H9 (cell line): ENCODE measurements at regions not wholly inside any gene's neighbourhood (a gene's known extent, or its start where the extent isn't known, plus 50 kb on each side); places are given as distances from the start of the nearest gene placed in this dataset.

ENCODE experiments used
- DNase-seq: peaks from one replicate; pipeline ENCODE4 v3.0.0-alpha.2; 2017
- H2AFZ ChIP-seq: one replicate; pipeline ENCODE4 v1.6.1; 2013; ENCODE audit warnings: mild to moderate bottlenecking, low read length, control low read depth, moderate library complexity
- H2AK5ac ChIP-seq: 2 replicates; pipeline ENCODE4 v1.6.1; 2013; ENCODE audit warnings: low read length, control low read depth, mixed read lengths; ENCODE audit not compliant: insufficient read length
- H2BK120ac ChIP-seq: one replicate; pipeline ENCODE4 v1.6.1; 2013; ENCODE audit warnings: low read depth, mild to moderate bottlenecking, low read length, control low read depth, inconsistent platforms; ENCODE audit not compliant: poor library complexity, severe bottlenecking
- H2BK12ac ChIP-seq: 2 replicates; pipeline ENCODE4 v1.6.1; 2013; ENCODE audit warnings: low read length, control low read depth, mixed read lengths, low read depth; ENCODE audit not compliant: insufficient read length
- H2BK15ac ChIP-seq: 2 replicates; pipeline ENCODE4 v1.6.1; 2013; ENCODE audit warnings: low read depth, low read length, control low read depth
- H2BK20ac ChIP-seq: one replicate; pipeline ENCODE4 v1.6.1; 2013; ENCODE audit warnings: low read depth, mild to moderate bottlenecking, low read length, control low read depth, inconsistent platforms; ENCODE audit not compliant: poor library complexity, severe bottlenecking
- H2BK5ac ChIP-seq: 2 replicates; pipeline ENCODE4 v1.6.1; 2013; ENCODE audit warnings: low read length, control low read depth, mixed read lengths; ENCODE audit not compliant: insufficient read length
- H3K14ac ChIP-seq: 2 replicates; pipeline ENCODE4 v1.6.1; 2013; ENCODE audit warnings: low read length, control low read depth; ENCODE audit not compliant: insufficient read depth
- H3K18ac ChIP-seq: 2 replicates; pipeline ENCODE4 v1.6.1; 2013; ENCODE audit warnings: low read depth, mild to moderate bottlenecking, mixed read lengths, low read length, control low read depth; ENCODE audit not compliant: insufficient read length
- H3K23ac ChIP-seq: 2 replicates; pipeline ENCODE4 v1.6.1; 2013; ENCODE audit warnings: low read length, control low read depth, mixed read lengths, low read depth; ENCODE audit not compliant: insufficient read length
- H3K23me2 ChIP-seq: 2 replicates; pipeline ENCODE4 v1.6.1; 2013; ENCODE audit warnings: low read depth, mild to moderate bottlenecking, mixed read lengths, low read length, control low read depth; ENCODE audit not compliant: insufficient read length, poor library complexity, severe bottlenecking
- H3K27ac ChIP-seq: 2 replicates; pipeline ENCODE4 v1.5.1; 2013; ENCODE audit warnings: low read length, control low read depth, mixed read lengths, low read depth; ENCODE audit not compliant: insufficient read length
- H3K27me3 ChIP-seq: 2 replicates; pipeline ENCODE4 v1.6.1; 2013; ENCODE audit warnings: low read length, control low read depth, inconsistent platforms; ENCODE audit not compliant: insufficient read depth
- H3K4ac ChIP-seq: 2 replicates; pipeline ENCODE4 v1.6.1; 2013; ENCODE audit warnings: low read depth, mild to moderate bottlenecking, control low read depth, inconsistent platforms, low read length, moderate library complexity
- H3K4me1 ChIP-seq: 2 replicates; pipeline ENCODE4 v1.6.1; 2013; ENCODE audit warnings: low read length, control low read depth, inconsistent platforms; ENCODE audit not compliant: insufficient read depth
- H3K4me2 ChIP-seq: 2 replicates; pipeline ENCODE4 v1.6.1; 2013; ENCODE audit warnings: low read length, control low read depth, mixed read lengths; ENCODE audit not compliant: insufficient read length, insufficient read depth
- H3K56ac ChIP-seq: 2 replicates; pipeline ENCODE4 v1.6.1; 2013; ENCODE audit warnings: low read depth, mild to moderate bottlenecking, mixed read lengths, low read length, control low read depth; ENCODE audit not compliant: insufficient read length
- H3K79me1 ChIP-seq: 2 replicates; pipeline ENCODE4 v1.6.1; 2013; ENCODE audit warnings: low read depth, mild to moderate bottlenecking, moderate library complexity, low read length, control low read depth, inconsistent platforms; ENCODE audit not compliant: insufficient read depth, poor library complexity, severe bottlenecking
- H3K79me2 ChIP-seq: 2 replicates; pipeline ENCODE4 v1.6.1; 2013; ENCODE audit warnings: low read length, control low read depth, inconsistent platforms; ENCODE audit not compliant: insufficient read depth
- H3K9ac ChIP-seq: 2 replicates; pipeline ENCODE4 v1.6.1; 2013; ENCODE audit warnings: low read length, control low read depth, mixed read lengths; ENCODE audit not compliant: insufficient read length; ENCODE audit errors: extremely low read depth
- H3K9me3 ChIP-seq: one replicate; pipeline ENCODE4 v1.6.1; 2013; ENCODE audit warnings: low read depth, low read length, inconsistent platforms; ENCODE audit not compliant: control insufficient read depth
- H3T11ph ChIP-seq: one replicate; pipeline ENCODE4 v1.6.1; 2013; ENCODE audit warnings: mild to moderate bottlenecking, low read length, control low read depth, inconsistent platforms
- H4K20me1 ChIP-seq: one replicate; pipeline ENCODE4 v1.6.1; 2013; ENCODE audit not compliant: control insufficient read depth, insufficient read length, insufficient read depth
- H4K5ac ChIP-seq: 2 replicates; pipeline ENCODE4 v1.6.1; 2013; ENCODE audit warnings: low read depth, mild to moderate bottlenecking, mixed read lengths, low read length, control low read depth; ENCODE audit not compliant: insufficient read length
- H4K8ac ChIP-seq: replicated peaks from 2 replicates; pipeline ENCODE4 v1.6.1; 2013; ENCODE audit warnings: low read length, control low read depth, mixed read lengths, low read depth; ENCODE audit not compliant: insufficient read length
- H4K91ac ChIP-seq: 2 replicates; pipeline ENCODE4 v1.6.1; 2013; ENCODE audit warnings: low read depth, mild to moderate bottlenecking, moderate library complexity, mixed read lengths, low read length, control low read depth; ENCODE audit not compliant: insufficient read length
- H3K27ac Mint-ChIP-seq, 3 experiments: 2 replicates in 2 of 3; 3 replicates in 1 of 3; pipeline ENCODE4 v1.8.0; 2020 to 2021; ENCODE audit warnings: mixed read lengths in 3 of 3, mild to moderate bottlenecking in 1 of 3, moderate library complexity in 1 of 3
- H3K27me3 Mint-ChIP-seq: 2 replicates; pipeline ENCODE4 v1.8.0; 2021; ENCODE audit warnings: low read depth, mild to moderate bottlenecking, moderate library complexity, mixed read lengths
- H3K36me3 Mint-ChIP-seq, 3 experiments: 2 replicates in 2 of 3; 3 replicates in 1 of 3; pipeline ENCODE4 v1.8.0; 2020 to 2021; ENCODE audit warnings: low read depth in 3 of 3, mixed read lengths in 3 of 3; ENCODE audit not compliant: insufficient read depth in 1 of 3
- H3K4me1 Mint-ChIP-seq, 2 experiments: 2 replicates each; pipeline ENCODE4 v1.8.0; 2020; ENCODE audit warnings: mixed read lengths in 2 of 2
- H3K4me3 Mint-ChIP-seq, 2 experiments: 2 replicates in 1 of 2; 3 replicates in 1 of 2; pipeline ENCODE4 v1.8.0; 2020 to 2021; ENCODE audit warnings: mild to moderate bottlenecking in 2 of 2, mixed read lengths in 2 of 2, moderate library complexity in 1 of 2
- H3K9me3 Mint-ChIP-seq, 2 experiments: 2 replicates in 1 of 2; 3 replicates in 1 of 2; pipeline ENCODE4 v1.8.0; 2020; ENCODE audit warnings: mild to moderate bottlenecking in 2 of 2, mixed read lengths in 2 of 2, moderate library complexity in 1 of 2
- CTCF ChIP-seq: fragments of 200-600 bp; sonication (generic); conservative IDR thresholded peaks from 3 replicates; pipeline ENCODE4 v1.8.0; 2021; ENCODE audit warnings: antibody characterized with exemption, mild to moderate bottlenecking
- WGBS: extraction: QIAGEN DNeasy Blood & Tissue Kit; methylation state at CpG from one replicate; pipeline ENCODE4 v1.1.7; 2013; ENCODE audit warnings: missing lambda C conversion rate, low lambda C conversion rate, mixed read lengths; ENCODE audit not compliant: insufficient read length; ENCODE audit errors: extremely low coverage; 5-methylcytosine and 5-hydroxymethylcytosine counted together

- Histone ChIP-seq H3K18ac (no peak overlapping the region), H2BK20ac (no peak overlapping the region), H3K23me2 (no peaks in the 10 kb centered on the region), H3K14ac (no peak overlapping the region), H4K8ac (no peak overlapping the region), H3K4me1 (no peaks in the 10 kb centered on the region), H3K79me2 (no peaks in the 10 kb centered on the region), H4K91ac (no peak overlapping the region), H2BK15ac (no peak overlapping the region), H4K5ac (no peak overlapping the region), H3K9ac (no peak overlapping the region), H4K20me1 (no peaks in the 10 kb centered on the region), H2BK12ac (no peak overlapping the region), H3K56ac (no peak overlapping the region), H3K4me2 (no peak overlapping the region), H3K79me1 (no peaks in the 10 kb centered on the region), H2BK120ac (no peak overlapping the region), H3T11ph (no peak overlapping the region), H3K27me3 (no peaks in the 10 kb centered on the region), H3K23ac (no peak overlapping the region), H3K4ac (no peak overlapping the region), H3K27ac (no peak overlapping the region), H2AFZ (no peak overlapping the region), H2BK5ac (no peak overlapping the region), H3K9me3 (no peaks in the 10 kb centered on the region), H2AK5ac (no peak overlapping the region)
- no peak overlapping the region for H3K4me3 Mint-ChIP-seq
- no peaks in the 10 kb centered on the region for H3K27me3 Mint-ChIP-seq
- DNase-seq, result no peak
- no peaks in the 10 kb centered on the region for H3K4me1 Mint-ChIP-seq
- no peak for TF ChIP-seq CTCF
- H3K36me3 Mint-ChIP-seq, result no peaks in the 10 kb centered on the region
- H3K27ac Mint-ChIP-seq, result no peak overlapping the region
- H3K9me3 Mint-ChIP-seq, result no peaks in the 10 kb centered on the region; a peak in 1 of 5 replicates
- WGBS, result no CpG with 5 or more reads among the region's 2 CpGs
These were observed 393.7 kb upstream of the TENM3 start for GRCh38 chr4:181849472-181849871.
